Sigmoid colon (tissue), 4 donors: ENCODE measurements at regions not wholly inside any gene's neighbourhood (a gene's known extent, or its start where the extent isn't known, plus 50 kb on each side); places are given as distances from the start of the nearest gene placed in this dataset.

Experiments
- EP300 ChIP-seq, 4 donors: sonication (generic); formaldehyde crosslinking; IDR thresholded peaks; one replicate each; pipeline ENCODE4 v1.6.1; 2017; ENCODE audit warnings: antibody characterized with exemption in 4 of 4
- POLR2A ChIP-seq, 2 donors: fragments of 450-650 bp; IDR thresholded peaks; one replicate each; pipeline ENCODE4 v1.6.1; 2016; ENCODE audit warnings: antibody characterized with exemption in 2 of 2, mild to moderate bottlenecking in 2 of 2, moderate library complexity in 2 of 2
- POLR2AphosphoS5 ChIP-seq, 4 donors: sonication (generic); formaldehyde crosslinking; IDR thresholded peaks; one replicate each; pipeline ENCODE4 v1.6.1; 2017; ENCODE audit warnings: antibody characterized with exemption in 4 of 4
- TF ChIP-seq, protein P1 (sequence below), 4 experiments: fragments of 450-650 bp in 3 of 4; fragments of 200-600 bp in 1 of 4; IDR thresholded peaks; one replicate each; pipeline ENCODE4 v1.5.1; 2016 to 2019; ENCODE audit warnings: antibody characterized with exemption in 4 of 4, mild to moderate bottlenecking in 3 of 4, moderate library complexity in 2 of 4

DNA sequence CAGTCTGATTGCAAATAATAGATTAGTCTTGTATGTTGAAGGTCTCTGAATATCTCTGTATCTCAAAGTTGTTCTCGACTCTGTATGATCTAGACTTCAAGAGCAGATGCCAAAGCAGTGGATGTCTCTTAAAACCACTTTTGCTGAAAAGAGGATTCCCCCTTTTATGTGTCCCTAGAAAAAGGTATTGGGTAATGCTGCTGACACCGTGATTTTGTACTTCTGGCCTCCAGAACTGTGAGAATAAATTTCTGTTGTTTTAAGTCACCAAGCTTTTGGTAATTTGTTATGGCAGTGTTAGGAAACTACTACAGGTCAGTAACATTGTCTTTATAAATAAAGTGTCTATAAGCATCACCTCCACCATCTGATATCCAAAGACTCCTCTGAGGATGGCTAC is 85.3 kb upstream of the PIK3R1 start:
- TF ChIP-seq POLR2A (IDR thresholded peaks at IDR 0.05) (no peak), POLR2AphosphoS5 (IDR thresholded peaks at IDR 0.05) (no peak), EP300 (IDR thresholded peaks at IDR 0.05) (no peak)
- TF ChIP-seq, protein P1, sequence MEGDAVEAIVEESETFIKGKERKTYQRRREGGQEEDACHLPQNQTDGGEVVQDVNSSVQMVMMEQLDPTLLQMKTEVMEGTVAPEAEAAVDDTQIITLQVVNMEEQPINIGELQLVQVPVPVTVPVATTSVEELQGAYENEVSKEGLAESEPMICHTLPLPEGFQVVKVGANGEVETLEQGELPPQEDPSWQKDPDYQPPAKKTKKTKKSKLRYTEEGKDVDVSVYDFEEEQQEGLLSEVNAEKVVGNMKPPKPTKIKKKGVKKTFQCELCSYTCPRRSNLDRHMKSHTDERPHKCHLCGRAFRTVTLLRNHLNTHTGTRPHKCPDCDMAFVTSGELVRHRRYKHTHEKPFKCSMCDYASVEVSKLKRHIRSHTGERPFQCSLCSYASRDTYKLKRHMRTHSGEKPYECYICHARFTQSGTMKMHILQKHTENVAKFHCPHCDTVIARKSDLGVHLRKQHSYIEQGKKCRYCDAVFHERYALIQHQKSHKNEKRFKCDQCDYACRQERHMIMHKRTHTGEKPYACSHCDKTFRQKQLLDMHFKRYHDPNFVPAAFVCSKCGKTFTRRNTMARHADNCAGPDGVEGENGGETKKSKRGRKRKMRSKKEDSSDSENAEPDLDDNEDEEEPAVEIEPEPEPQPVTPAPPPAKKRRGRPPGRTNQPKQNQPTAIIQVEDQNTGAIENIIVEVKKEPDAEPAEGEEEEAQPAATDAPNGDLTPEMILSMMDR (IDR thresholded peaks at IDR 0.05): no peak
